ENCODE measurements at regions not wholly inside any gene's neighbourhood (a gene's known extent, or its start where the extent isn't known, plus 50 kb on each side); places are given as distances from the start of the nearest gene placed in this dataset.

DNA sequence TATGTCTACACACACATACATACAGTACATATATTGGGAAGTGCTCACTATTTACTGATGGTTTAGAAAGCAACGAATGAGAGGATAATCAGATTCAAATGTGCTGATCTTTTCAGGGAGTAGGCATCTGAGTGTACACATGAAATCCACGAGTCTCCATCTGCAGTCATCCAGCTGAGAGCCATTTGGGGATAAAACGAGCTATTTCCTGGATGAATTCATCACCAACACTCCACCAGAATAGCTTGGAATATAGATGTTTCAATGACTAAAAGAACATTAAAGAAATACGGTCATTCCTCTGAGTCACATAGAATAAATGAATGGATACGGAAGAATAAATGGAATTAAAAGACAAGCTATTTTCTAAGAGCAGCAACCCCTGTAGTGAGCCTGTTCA is 721.6 kb upstream of the ARGLU1 start (continued):
- TF ChIP-seq HMG20B (CRISPR knock-in tag; IDR thresholded peaks at IDR 0.05), result no peak
- TF ChIP-seq DPF2 (IDR thresholded peaks at IDR 0.05), result no peak
- no peak for TF ChIP-seq MXI1 (IDR thresholded peaks at IDR 0.05; ENCODE audit: low read depth, low read length)
- no peak for TF ChIP-seq NBN (IDR thresholded peaks at IDR 0.05; ENCODE audit: low read depth)

DNA sequence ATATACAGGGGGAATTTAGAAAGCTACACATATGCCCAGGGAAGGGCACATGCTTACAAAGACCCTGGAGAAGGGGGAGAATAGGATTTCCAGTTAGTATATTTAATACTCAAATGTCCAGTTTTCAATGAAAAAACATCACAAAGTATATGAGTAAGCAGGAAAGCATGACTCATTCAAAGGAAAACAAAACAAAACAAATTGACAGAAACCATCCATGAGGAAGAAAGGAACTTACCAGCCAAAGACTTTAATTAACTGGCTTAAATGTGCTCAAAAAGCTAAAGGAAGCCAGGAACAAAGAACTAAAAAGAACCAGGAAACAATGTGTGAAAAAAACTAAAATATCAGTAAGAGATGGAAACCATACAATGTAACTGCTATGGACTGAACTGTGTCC is 716.2 kb upstream of the ARGLU1 start:
- DNase-seq (ENCODE audit: extremely low read depth in 1 of 4, low spot score in 3 of 4) (no peak), ATAC-seq (no peak), FAIRE-seq (no peak)
- Histone ChIP-seq H3K79me2 (ENCODE audit: control insufficient read depth, insufficient read depth, low read length) (no peaks in the 10 kb centered on the region), H3K27me3 (ENCODE audit: control insufficient read depth in 2 of 2, insufficient read depth in 2 of 2, low read length in 2 of 2) (no peaks in the 10 kb centered on the region), H3K9me3 (replicated peaks; ENCODE audit: control insufficient read depth, insufficient read depth, low read depth, low read length) (no peaks in the 10 kb centered on the region), H3K4me1 (replicated peaks in 1 of 2; ENCODE audit: control insufficient read depth in 2 of 2, insufficient read depth in 2 of 2, low read length in 2 of 2) (no peaks in the 10 kb centered on the region), H3K9ac (ENCODE audit: insufficient read depth in 1 of 2, low read depth in 2 of 2, low read length in 2 of 2) (no peak overlapping the region), H4K20me1 (replicated peaks; ENCODE audit: control insufficient read depth, insufficient read depth, low read length) (no peaks in the 10 kb centered on the region), H3K9me1 (ENCODE audit: control insufficient read depth, insufficient read depth, low read length) (no peaks in the 10 kb centered on the region), H3K36me3 (ENCODE audit: control insufficient read depth, insufficient read depth, low read length) (no peaks in the 10 kb centered on the region), H3K27ac (ENCODE audit: extremely low read depth, low read depth, low read length) (no peak overlapping the region), H3K4me2 (ENCODE audit: insufficient read depth, low read length) (no peak overlapping the region), H2AFZ (ENCODE audit: low read depth, low read length) (no peak overlapping the region), H3K4me3 (no peak overlapping the region)
- TF ChIP-seq ELF2 (CRISPR knock-in tag; IDR thresholded peaks at IDR 0.05) (no peak), SMC3 (conservative IDR thresholded peaks at IDR 0.05; ENCODE audit: insufficient read depth, low read depth, low read length) (no peak)
- intact Hi-C loops (cut with micrococcal nuclease) (no loop called here), in situ Hi-C loops (cut with MboI) (no loop called here)
- ChIA-PET POLR2A (no interaction called here), CTCF (ENCODE audit: low intra/inter-chr PET ratio) (no interaction called here)
- no TSS peak for BruUV-seq (replicated peaks)

DNA sequence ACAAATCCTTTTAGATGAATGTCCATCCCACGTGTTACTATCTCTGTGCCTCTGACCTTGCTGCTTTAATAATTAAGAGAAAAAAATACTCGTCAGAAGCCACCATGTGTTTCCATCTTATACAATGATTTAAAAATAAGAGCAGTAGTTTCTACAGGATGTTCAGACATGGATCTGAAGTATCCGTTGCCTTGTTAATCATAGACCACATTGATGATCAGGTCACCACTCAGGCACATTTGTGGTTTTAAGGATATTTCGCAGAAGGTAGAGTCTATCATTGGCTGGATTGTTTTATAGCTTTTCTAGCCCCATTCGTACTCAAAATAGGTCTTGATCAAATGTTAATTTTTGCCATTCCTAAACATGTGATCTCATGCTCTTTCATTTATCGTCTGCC is 710.0 kb upstream of the ARGLU1 start:
- FAIRE-seq (no peak), ATAC-seq (no peak), DNase-seq (ENCODE audit: extremely low read depth in 1 of 4, low spot score in 3 of 4) (no peak)
- CTCF ChIA-PET (ENCODE audit: low intra/inter-chr PET ratio), result no interaction called here
- no peaks in the 10 kb centered on the region for H3K27me3 ChIP-seq (ENCODE audit: control insufficient read depth in 2 of 2, insufficient read depth in 2 of 2, low read length in 2 of 2)
- H3K9me1 ChIP-seq (ENCODE audit: control insufficient read depth, insufficient read depth, low read length), result no peaks in the 10 kb centered on the region
- no peak overlapping the region for H2AFZ ChIP-seq (ENCODE audit: low read depth, low read length)
- TF ChIP-seq ZBED1 (IDR thresholded peaks at IDR 0.05) (no peak), FOXK2 (conservative IDR thresholded peaks at IDR 0.05 in 1 of 2, IDR thresholded peaks at IDR 0.05 in 1 of 2; ENCODE audit: low read depth in 2 of 2) (no peak), WHSC1 (IDR thresholded peaks at IDR 0.05; ENCODE audit: low read length) (no peak), ZNF12 (CRISPR knock-in tag; IDR thresholded peaks at IDR 0.05) (no peak), ZNF274 (IDR thresholded peaks at IDR 0.05; ENCODE audit: borderline replicate concordance, low read depth, low read length) (no peak), MEF2D (tag; conservative IDR thresholded peaks at IDR 0.05; ENCODE audit: low read depth) (no peak)
- TF ChIP-seq, protein P1, sequence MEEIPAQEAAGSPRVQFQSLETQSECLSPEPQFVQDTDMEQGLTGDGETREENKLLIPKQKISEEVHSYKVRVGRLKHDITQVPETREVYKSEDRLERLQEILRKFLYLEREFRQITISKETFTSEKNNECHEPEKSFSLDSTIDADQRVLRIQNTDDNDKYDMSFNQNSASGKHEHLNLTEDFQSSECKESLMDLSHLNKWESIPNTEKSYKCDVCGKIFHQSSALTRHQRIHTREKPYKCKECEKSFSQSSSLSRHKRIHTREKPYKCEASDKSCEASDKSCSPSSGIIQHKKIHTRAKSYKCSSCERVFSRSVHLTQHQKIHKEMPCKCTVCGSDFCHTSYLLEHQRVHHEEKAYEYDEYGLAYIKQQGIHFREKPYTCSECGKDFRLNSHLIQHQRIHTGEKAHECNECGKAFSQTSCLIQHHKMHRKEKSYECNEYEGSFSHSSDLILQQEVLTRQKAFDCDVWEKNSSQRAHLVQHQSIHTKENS (CRISPR knock-in tag; IDR thresholded peaks at IDR 0.05), result no peak
- TF ChIP-seq, protein P2, sequence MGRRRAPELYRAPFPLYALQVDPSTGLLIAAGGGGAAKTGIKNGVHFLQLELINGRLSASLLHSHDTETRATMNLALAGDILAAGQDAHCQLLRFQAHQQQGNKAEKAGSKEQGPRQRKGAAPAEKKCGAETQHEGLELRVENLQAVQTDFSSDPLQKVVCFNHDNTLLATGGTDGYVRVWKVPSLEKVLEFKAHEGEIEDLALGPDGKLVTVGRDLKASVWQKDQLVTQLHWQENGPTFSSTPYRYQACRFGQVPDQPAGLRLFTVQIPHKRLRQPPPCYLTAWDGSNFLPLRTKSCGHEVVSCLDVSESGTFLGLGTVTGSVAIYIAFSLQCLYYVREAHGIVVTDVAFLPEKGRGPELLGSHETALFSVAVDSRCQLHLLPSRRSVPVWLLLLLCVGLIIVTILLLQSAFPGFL (CRISPR knock-in tag; IDR thresholded peaks at IDR 0.05), result no peak
- H3K36me3 ChIP-seq (ENCODE audit: control insufficient read depth, insufficient read depth, low read length), result no peaks in the 10 kb centered on the region
- intact Hi-C loops (cut with micrococcal nuclease) (no loop called here), in situ Hi-C loops (cut with MboI) (no loop called here)
- H3K79me2 ChIP-seq (ENCODE audit: control insufficient read depth, insufficient read depth, low read length), result no peaks in the 10 kb centered on the region
- no peaks in the 10 kb centered on the region for H3K9me3 ChIP-seq (replicated peaks; ENCODE audit: control insufficient read depth, insufficient read depth, low read depth, low read length)
- H3K4me1 ChIP-seq (replicated peaks in 1 of 2; ENCODE audit: control insufficient read depth in 2 of 2, insufficient read depth in 2 of 2, low read length in 2 of 2), result no peaks in the 10 kb centered on the region
- 5% methylated on average over 6 of the region's 6 CpGs for WGBS (ENCODE audit: insufficient coverage, low coverage, missing lambda C conversion rate)
- H3K4me3 ChIP-seq, result no peak overlapping the region
- H3K9ac ChIP-seq (ENCODE audit: insufficient read depth in 1 of 2, low read depth in 2 of 2, low read length in 2 of 2), result no peak overlapping the region
- H3K4me2 ChIP-seq (ENCODE audit: insufficient read depth, low read length), result no peak overlapping the region
- no peaks in the 10 kb centered on the region for H4K20me1 ChIP-seq (replicated peaks; ENCODE audit: control insufficient read depth, insufficient read depth, low read length)
- POLR2A ChIA-PET, result no interaction called here
- no TSS peak for BruUV-seq (replicated peaks)
- no peak overlapping the region for H3K27ac ChIP-seq (ENCODE audit: extremely low read depth, low read depth, low read length)

All from K562 (cell line).